Smooth muscle cell (in vitro differentiated cells): ENCODE measurements at regions not wholly inside any gene's neighbourhood (a gene's known extent, or its start where the extent isn't known, plus 50 kb on each side); places are given as distances from the start of the nearest gene placed in this dataset.
A peak's percentile ranks its signal among the peaks of the same experiment; 100 is the strongest.

Experiments
- DNase-seq: peaks from one replicate; lab custom pipeline; 2025; ENCODE audit not compliant: unreplicated experiment; lab: John Stamatoyannopoulos, UW
- H2AFZ ChIP-seq: fragments of 200-600 bp; sonication (generic); 2 replicates; pipeline ENCODE4 v1.6.0; 2016; ENCODE audit warnings: antibody characterized with exemption, low read depth, mild to moderate bottlenecking
- H3F3A ChIP-seq: fragments of 200-600 bp; sonication (generic); 2 replicates; pipeline ENCODE4 v1.6.0; 2017; ENCODE audit warnings: antibody characterized with exemption, low read depth
- H3K27ac ChIP-seq: fragments of 200-600 bp; sonication (generic); 2 replicates; pipeline ENCODE4 v1.5.1; 2016; ENCODE audit warnings: low read depth, mild to moderate bottlenecking
- H3K27me3 ChIP-seq: fragments of 200-600 bp; sonication (generic); 2 replicates; pipeline ENCODE4 v1.6.1; 2016; ENCODE audit warnings: low read depth, mild to moderate bottlenecking
- H3K36me3 ChIP-seq: fragments of 200-600 bp; sonication (generic); 2 replicates; pipeline ENCODE4 v1.5.1; 2016; ENCODE audit warnings: low read depth
- H3K4me1 ChIP-seq: fragments of 200-600 bp; sonication (generic); 2 replicates; pipeline ENCODE4 v1.5.1; 2016; ENCODE audit warnings: low read depth
- H3K4me2 ChIP-seq: fragments of 200-600 bp; sonication (generic); 2 replicates; pipeline ENCODE4 v1.6.0; 2016; ENCODE audit warnings: mild to moderate bottlenecking
- H3K4me3 ChIP-seq: fragments of 200-600 bp; sonication (generic); 2 replicates; pipeline ENCODE4 v1.5.1; 2016; ENCODE audit warnings: mild to moderate bottlenecking
- H3K79me2 ChIP-seq: fragments of 200-600 bp; sonication (generic); 2 replicates; pipeline ENCODE4 v1.6.0; 2016; ENCODE audit warnings: low read depth, mild to moderate bottlenecking
- H3K9ac ChIP-seq: fragments of 200-600 bp; sonication (generic); 2 replicates; pipeline ENCODE4 v1.6.0; 2016; ENCODE audit warnings: low read depth
- H3K9me3 ChIP-seq: fragments of 200-600 bp; sonication (generic); replicated peaks from 2 replicates; pipeline ENCODE4 v1.5.1; 2016; ENCODE audit warnings: low read depth
- H4K20me1 ChIP-seq: fragments of 200-600 bp; sonication (generic); 2 replicates; pipeline ENCODE4 v1.6.0; 2016; ENCODE audit warnings: low read depth
- WGBS: methylation state at CpG from one replicate; pipeline ENCODE4 v1.1.7; 2016; ENCODE audit warnings: low lambda C conversion rate; 5-methylcytosine and 5-hydroxymethylcytosine counted together
- TF ChIP-seq, protein P1 (sequence below): fragments of 200-600 bp; sonication (generic); IDR thresholded peaks from 2 replicates; pipeline ENCODE4 v1.5.1; 2017; ENCODE audit warnings: borderline replicate concordance, mild to moderate bottlenecking, antibody characterized with exemption; ENCODE audit not compliant: insufficient read depth, poor library complexity, severe bottlenecking

- Histone ChIP-seq H3K27ac (no peak overlapping the region), H2AFZ (no peak overlapping the region), H3K4me3 (no peak overlapping the region), H3K4me2 (no peak overlapping the region), H4K20me1 (no peaks in the 10 kb centered on the region), H3K27me3 (no peaks in the 10 kb centered on the region), H3F3A (no peaks in the 10 kb centered on the region), H3K9me3 (no peaks in the 10 kb centered on the region), H3K36me3 (no peaks in the 10 kb centered on the region), H3K4me1 (peaks cover 6% of the 10 kb centered on the region), H3K79me2 (no peaks in the 10 kb centered on the region), H3K9ac (no peak overlapping the region)
- DNase-seq: no peak
- 94% methylated on average over 2 of the region's 2 CpGs for WGBS
- TF ChIP-seq, protein P1, sequence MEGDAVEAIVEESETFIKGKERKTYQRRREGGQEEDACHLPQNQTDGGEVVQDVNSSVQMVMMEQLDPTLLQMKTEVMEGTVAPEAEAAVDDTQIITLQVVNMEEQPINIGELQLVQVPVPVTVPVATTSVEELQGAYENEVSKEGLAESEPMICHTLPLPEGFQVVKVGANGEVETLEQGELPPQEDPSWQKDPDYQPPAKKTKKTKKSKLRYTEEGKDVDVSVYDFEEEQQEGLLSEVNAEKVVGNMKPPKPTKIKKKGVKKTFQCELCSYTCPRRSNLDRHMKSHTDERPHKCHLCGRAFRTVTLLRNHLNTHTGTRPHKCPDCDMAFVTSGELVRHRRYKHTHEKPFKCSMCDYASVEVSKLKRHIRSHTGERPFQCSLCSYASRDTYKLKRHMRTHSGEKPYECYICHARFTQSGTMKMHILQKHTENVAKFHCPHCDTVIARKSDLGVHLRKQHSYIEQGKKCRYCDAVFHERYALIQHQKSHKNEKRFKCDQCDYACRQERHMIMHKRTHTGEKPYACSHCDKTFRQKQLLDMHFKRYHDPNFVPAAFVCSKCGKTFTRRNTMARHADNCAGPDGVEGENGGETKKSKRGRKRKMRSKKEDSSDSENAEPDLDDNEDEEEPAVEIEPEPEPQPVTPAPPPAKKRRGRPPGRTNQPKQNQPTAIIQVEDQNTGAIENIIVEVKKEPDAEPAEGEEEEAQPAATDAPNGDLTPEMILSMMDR: no peak
Measured at GRCh38 chr3:65251375-65251774, 563.6 kb upstream of the ADAMTS9 start.

DNA sequence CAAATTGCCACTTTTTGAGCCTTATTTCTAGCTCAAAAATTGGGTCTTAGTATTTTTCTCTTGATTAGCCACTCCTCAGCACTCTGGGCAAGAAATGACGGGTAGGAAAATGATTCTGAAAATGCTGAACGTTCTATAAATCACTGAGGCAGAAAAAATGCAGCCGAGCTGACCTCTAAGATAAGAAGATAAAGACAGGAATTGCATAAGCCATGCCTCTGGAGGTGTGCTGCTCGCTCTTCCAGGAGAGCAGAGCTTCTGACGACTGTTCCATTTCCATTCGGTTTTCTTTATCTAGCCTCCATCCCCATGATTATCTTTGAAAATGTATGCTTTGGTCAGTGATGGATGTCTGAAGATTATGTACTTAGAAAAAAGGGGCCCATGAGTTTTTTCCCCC is 558.8 kb upstream of the ADAMTS9 start:
- no peak overlapping the region for H3K9ac ChIP-seq
- H3K4me3 ChIP-seq: peak overlapping the region; percentile 10
- peak overlapping the region; percentile 56 for H3K4me2 ChIP-seq
- DNase-seq: no peak
- H3K4me1 ChIP-seq: peaks cover 9% of the 10 kb centered on the region
- H2AFZ ChIP-seq: peak overlapping the region; percentile 70
- H3F3A ChIP-seq: no peaks in the 10 kb centered on the region
- no peaks in the 10 kb centered on the region for H3K36me3 ChIP-seq
- TF ChIP-seq, protein P1: no peak
- H3K27ac ChIP-seq: no peak overlapping the region
- 11% methylated on average over 6 of the region's 6 CpGs for whole genome bisulfite sequencing
- H4K20me1 ChIP-seq: no peaks in the 10 kb centered on the region
- H3K9me3 ChIP-seq: no peaks in the 10 kb centered on the region
- no peaks in the 10 kb centered on the region for H3K27me3 ChIP-seq
- no peaks in the 10 kb centered on the region for H3K79me2 ChIP-seq

DNA sequence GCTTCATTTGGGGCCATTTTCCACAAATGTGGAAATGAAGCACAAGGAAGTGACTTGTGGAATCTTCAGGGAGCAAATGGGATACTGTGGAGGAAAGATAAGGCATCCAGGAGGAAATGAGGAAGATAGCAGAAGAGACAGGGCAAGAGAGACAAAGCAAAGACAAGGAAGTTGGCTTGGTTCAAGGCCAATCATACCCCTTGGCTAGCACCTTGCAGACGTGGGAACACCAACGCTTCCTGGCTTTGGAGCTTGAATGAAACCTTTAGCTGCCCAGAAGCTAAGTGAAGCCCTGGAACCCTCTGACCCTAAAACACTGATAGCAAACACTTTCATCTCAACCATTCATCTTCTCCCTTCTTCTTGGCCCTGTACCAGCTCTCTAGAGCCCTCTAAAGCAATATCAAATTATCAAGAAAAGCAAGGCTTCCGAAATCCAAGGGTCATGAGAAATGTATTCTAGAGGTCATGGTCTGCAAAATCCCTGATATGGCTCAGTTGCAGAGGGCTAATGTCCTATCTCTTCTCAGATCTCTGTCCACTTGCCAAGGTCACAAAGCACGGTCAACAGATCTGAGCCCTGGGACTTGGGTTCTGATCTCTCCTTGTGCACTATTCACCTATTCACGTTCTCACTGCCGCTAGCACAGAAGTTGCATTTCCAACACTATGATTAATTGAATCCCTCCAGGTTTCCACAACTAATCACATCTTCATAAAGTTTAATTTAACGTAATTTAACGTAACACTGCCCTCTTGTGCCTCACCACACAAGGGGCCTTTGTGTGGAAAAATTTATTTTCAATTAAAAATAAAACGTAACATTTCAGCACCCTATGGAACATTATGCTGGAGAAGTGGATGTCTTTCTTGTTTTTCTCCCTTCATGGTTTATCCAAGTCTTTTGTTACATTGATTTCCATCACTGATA is 557.6 kb upstream of the ADAMTS9 start:
- Histone ChIP-seq H3K27me3 (no peaks in the 10 kb centered on the region), H3K27ac (no peak overlapping the region), H4K20me1 (no peaks in the 10 kb centered on the region), H3K36me3 (no peaks in the 10 kb centered on the region), H3K9me3 (no peaks in the 10 kb centered on the region), H3K79me2 (no peaks in the 10 kb centered on the region), H3F3A (no peaks in the 10 kb centered on the region), H2AFZ (no peak overlapping the region), H3K4me1 (peaks cover 9% of the 10 kb centered on the region), H3K4me3 (no peak overlapping the region), H3K4me2 (no peak overlapping the region), H3K9ac (no peak overlapping the region)
- 89% methylated on average over 9 of the region's 9 CpGs for WGBS
- TF ChIP-seq, protein P1: peak; percentile 57
- no peak for DNase-seq
